OCI-LY7 (cell line): ENCODE measurements at regions not wholly inside any gene's neighbourhood (a gene's known extent, or its start where the extent isn't known, plus 50 kb on each side); places are given as distances from the start of the nearest gene placed in this dataset.

Experiments
- CTCF ChIP-seq: fragments of 200-600 bp; sonication (generic); conservative IDR thresholded peaks from 2 replicates; pipeline ENCODE4 v1.5.1; 2014; ENCODE audit warnings: mild to moderate bottlenecking, antibody characterized with exemption, low read length, moderate library complexity, mixed read lengths
- EZH2phosphoT487 ChIP-seq: fragments of 200-600 bp; sonication (generic); IDR thresholded peaks from 2 replicates; pipeline ENCODE4 v1.6.1; 2018; ENCODE audit warnings: low read depth, borderline replicate concordance, mild to moderate bottlenecking, mixed run types, antibody characterized with exemption, low read length, moderate library complexity, mixed read lengths

- TF ChIP-seq CTCF (no peak), EZH2phosphoT487 (no peak)
Measured at GRCh38 chr17:74110467-74110866, 93.0 kb upstream of the RPL38 start.
